Breast epithelium (tissue), 3 donors: ENCODE measurements at regions not wholly inside any gene's neighbourhood (a gene's known extent, or its start where the extent isn't known, plus 50 kb on each side); places are given as distances from the start of the nearest gene placed in this dataset.

Source experiments
- CTCF ChIP-seq, 3 donors: fragments of 450-650 bp; IDR thresholded peaks; one replicate each; pipeline ENCODE4 v1.5.1; 2016 to 2017; ENCODE audit warnings: antibody characterized with exemption in 3 of 3, mild to moderate bottlenecking in 3 of 3, moderate library complexity in 3 of 3
- POLR2A ChIP-seq: fragments of 450-650 bp; IDR thresholded peaks from one replicate; pipeline ENCODE4 v1.6.1; 2016; ENCODE audit warnings: antibody characterized with exemption, mild to moderate bottlenecking, moderate library complexity

GRCh38 chr4:104896660-104897645 is 249.7 kb upstream of the TET2 start:
- no peak for TF ChIP-seq CTCF (IDR thresholded peaks at IDR 0.05)
- TF ChIP-seq POLR2A, result no peak
